NCI-H2107 treated with DMSO at 0.1 percent for 48 hours (cell line): ENCODE measurements at regions not wholly inside any gene's neighbourhood (a gene's known extent, or its start where the extent isn't known, plus 50 kb on each side); places are given as distances from the start of the nearest gene placed in this dataset.
"Not testable (repeated sequence)": the region's sequence is repeated elsewhere in the genome, so short reads cannot be mapped to it uniquely, and the experiment has no call there.

Experiments
- DNase-seq: peaks from one replicate; lab custom pipeline; 2025; ENCODE audit not compliant: unreplicated experiment; lab: John Stamatoyannopoulos, UW

DNA sequence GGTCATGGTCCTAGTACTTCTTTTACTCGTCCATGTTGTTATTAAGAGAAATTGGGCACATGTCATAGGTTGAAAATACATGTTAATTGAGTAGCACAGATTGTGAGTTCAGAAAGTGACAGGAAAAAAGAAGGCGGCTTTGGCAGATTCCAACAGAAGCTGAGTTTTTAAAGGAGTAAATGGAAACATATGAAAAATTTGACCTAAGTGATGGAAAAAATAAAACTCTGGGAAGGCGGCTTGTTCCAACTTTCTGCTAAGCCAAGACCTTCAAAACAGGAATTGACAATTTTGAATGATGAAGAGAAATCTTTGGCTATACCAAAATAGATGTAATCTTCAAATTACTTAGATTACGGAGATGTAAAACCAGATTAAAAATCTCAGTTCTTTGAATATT lies 868.0 kb downstream of the EPHA4 start:
- DNase-seq = no peak

- no peak for DNase-seq
Measured at GRCh38 chr2:220704810-220705209, 867.3 kb downstream of the EPHA4 start.

DNA sequence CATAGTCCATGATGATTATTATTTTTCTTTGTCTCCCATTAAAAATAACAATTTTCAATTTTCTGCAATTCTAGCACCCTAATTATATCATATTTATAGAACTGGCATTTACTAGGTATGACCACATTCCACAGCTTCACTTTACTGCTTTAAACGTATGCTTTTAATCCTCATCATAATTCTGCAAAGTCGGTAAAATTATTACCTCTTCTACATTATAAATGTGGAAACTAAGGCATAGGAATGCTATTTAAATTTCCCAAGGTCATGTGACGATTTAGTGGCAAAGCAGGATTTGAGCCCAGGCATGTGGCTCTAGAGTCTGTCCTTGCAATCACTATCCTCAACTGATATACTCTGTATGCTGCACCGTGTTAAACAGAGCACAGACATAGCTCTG lies 866.4 kb downstream of the EPHA4 start:
- DNase-seq = no peak

DNA sequence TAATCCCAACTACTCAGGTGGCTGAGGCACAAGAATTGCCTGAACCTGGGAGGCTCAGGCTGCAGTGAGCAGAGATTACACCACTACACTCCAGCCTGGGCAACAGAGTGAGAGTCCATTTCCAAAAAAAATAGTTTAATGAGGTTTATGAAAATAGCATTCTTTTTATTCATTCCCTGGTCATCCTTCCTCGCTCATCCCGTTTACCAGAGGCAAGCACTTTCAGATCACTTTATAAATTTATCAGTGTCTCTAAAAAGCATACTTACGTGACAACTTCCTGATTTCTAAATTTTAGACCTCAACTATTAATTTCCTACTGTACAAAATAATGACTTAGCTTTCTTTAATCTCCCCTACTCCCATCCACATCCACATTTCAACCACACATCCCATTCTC lies 864.8 kb downstream of the EPHA4 start:
- no peak for DNase-seq

- DNase-seq = no peak
Measured at GRCh38 chr2:220708366-220708765, 863.7 kb downstream of the EPHA4 start.

DNA sequence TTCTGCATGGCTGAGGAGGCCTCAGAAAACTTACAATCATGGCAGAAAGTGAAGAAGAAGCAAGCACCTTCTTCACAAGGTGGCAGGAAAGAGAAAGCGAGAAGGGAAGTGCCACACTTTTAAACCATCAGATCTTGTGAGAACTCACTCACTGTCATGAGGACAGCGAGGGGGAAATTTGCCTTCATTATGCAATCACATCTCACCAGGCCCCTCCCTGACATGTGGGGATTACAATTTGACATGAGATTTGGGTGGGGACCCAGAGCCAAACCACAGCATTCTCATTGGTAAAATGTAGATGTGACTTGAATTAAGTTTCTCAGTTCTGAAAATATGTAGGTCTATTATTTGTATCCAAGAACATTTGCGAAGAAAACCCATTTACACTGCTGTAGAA lies 854.8 kb downstream of the EPHA4 start:
- no peak for DNase-seq

- no peak for DNase-seq
Measured at GRCh38 chr2:220736778-220737177, 835.3 kb downstream of the EPHA4 start.

DNA sequence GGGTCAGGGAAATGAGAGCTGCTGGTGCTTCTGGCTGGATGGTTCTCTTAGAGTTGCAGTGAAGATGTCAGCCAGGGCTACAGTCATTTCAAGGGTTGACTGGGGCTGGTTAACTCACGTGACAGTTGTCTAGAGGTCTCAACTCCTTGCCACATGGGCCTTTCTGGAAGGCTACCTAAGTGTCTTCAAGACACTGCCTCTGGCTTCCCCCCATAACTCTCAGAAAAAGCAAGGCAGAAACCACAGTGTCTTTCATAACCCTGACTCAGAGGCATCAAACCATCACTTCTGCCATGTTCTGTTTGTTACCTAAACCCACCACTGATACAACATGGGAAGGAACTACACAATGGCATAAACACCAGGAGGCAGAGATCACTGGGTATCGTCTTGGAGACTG lies 828.9 kb downstream of the EPHA4 start:
- DNase-seq = no peak

- no peak for DNase-seq
Measured at GRCh38 chr2:220744861-220745260, 827.2 kb downstream of the EPHA4 start.

- no peak for DNase-seq
Measured at GRCh38 chr2:220745682-220746081, 826.4 kb downstream of the EPHA4 start.

DNA sequence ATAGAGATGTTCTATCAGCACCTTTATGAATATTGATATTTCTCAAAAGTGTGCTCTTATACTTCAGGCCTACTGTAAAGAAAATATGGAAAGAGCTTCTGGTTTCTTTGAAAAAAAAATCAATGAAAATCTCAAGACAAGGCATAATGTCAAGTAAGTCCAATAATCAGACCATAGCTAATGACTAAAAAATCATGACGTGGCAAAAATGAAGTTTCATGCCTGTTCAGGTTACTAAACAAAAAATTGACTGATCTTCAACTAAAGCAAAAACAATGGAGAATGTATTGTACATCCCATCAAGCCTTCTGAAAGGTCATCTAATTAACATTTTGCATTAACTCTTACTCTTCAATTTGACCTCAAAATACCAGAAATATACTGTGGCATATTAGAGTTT lies 824.4 kb downstream of the EPHA4 start:
- DNase-seq = no peak

- DNase-seq = no peak
Measured at GRCh38 chr2:220748875-220749479, 823.1 kb downstream of the EPHA4 start.

- DNase-seq = no peak
Measured at GRCh38 chr2:220753486-220753885, 818.6 kb downstream of the EPHA4 start.

- DNase-seq = no peak
Measured at GRCh38 chr2:220756653-220757052, 815.5 kb downstream of the EPHA4 start.

DNA sequence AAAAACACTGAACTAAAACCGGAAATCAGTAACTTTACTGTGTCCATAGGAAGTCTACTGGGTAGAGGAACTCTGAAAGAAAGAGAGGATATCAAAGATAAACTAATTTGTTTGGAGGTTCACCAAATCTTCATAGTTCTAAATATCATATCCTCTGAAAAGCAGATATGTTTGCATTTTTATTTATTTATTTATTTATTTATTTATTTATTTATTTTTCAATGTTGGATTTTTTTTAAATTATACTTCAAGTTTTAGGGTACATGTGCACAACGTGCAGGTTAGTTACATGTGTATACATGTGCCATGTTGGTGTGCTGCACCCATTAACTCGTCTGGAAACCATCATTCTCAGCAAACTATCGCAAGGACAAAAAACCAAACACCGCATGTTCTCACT lies 813.7 kb downstream of the EPHA4 start:
- DNase-seq = not testable (repeated sequence)

- no peak for DNase-seq
Measured at GRCh38 chr2:220764171-220764570, 807.9 kb downstream of the EPHA4 start.

DNA sequence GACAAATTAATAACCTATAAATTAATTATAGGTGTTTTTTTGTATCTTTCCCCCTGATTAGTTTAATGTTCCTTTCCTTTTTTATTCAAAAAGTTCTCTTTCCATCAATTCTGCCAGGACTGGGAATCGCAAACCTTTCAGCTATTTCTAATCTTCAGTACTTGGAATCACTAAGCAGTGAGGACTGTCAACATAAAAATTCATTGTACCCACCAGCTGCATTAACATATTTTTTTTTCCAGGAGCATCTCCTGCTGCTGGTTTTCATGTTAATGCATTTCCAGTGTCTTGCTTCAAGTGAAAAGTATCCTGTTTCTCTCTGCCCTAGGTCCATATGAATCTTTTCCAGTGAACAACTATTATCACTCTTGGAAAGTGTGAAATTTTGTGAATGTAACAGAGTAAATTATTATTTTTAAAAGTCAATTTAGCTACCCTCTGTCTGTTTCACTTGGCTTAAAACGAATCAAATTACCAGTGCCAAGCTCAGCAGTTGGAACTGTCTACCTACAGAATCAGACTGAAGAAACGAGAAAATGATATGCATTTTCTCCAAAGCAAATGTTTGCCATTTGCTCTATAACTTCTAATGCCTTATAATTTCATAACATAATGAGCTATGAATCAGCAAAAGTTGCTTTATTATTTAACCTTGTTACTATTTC lies 804.4 kb downstream of the EPHA4 start:
- no peak for DNase-seq

DNA sequence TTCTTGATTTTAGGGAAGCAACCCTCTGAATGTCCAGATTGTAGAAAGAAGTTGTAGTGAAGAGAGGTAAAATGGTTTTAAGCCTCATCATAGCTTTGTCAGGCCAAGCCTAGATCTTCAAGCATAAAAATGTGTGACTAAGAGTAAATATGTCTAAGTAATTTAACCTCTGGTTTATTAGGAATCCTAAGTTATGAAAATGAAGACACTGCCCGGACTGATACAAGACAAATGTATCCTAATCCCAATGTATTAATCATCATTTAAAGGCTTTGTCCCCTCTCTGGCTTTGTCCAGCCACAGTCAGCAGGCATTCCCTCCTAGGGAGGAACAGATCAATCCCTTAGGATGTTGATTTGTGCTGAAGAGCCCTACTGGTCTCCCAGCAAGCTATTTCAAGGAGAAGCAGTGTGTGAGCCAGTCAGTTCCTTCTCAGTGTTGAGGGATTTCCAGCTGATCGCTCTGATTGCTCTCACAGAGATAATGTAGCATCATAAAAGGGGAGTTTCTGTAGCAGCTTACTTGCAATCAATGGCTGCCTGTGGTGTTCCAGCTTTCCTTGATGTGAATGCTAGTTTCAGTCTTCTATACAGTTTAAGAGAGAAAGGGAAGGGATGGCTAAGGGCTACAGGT lies 796.1 kb downstream of the EPHA4 start:
- no peak for DNase-seq

- not testable (repeated sequence) for DNase-seq
Measured at GRCh38 chr2:220779076-220779475, 793.0 kb downstream of the EPHA4 start.

DNA sequence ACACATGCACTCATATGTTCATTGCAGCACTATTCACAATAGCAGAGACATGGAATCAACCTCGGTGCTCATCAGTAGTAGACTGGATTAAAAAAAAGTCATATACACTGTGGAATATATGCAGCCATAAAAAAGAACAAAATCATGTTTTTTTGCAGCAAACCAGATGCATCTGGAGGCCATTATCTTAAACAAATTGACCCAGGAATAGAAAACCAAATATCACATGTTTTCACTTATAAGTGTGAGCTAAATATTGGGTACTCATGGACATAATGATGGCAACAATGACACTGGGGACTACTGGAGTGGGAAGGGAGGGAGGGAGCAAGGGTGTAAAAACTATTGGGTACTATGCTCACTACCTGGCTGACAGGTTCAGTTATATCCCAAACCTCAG lies 792.6 kb downstream of the EPHA4 start:
- DNase-seq = no peak

GRCh38 chr2:220779931-220780330 lies 792.2 kb downstream of the EPHA4 start:
- DNase-seq = no peak

DNA sequence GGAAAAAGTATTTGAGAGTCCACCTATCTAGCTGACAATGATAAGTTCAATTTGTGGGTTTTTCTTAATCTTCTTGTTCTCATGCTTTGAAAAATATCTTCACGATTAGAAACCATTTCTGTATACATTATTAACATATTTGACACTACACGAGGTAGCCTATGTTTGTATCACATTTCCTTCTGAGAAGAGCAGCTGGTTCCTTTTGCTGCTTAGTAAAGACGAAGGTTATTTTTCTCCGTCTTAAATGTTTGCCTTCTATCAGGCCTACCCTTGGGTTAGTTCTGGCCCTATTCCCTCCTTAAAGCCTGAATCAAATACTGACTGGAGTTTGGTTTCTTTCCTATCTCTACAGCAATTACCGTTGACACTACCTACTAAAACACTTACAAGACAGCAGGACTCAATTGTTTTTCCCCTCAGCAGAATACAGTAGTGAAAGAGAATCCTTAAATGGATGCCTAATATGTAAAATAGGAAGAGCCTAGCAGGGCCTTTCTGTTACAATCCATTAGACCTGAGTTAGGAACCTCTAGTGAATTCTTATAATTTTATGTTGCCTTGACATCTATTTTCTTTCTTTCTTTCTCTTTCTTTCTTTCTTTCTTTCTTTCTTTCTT lies 790.4 kb downstream of the EPHA4 start:
- DNase-seq = no peak
